Sigmoid colon (tissue), 3 donors: ENCODE measurements at regions not wholly inside any gene's neighbourhood (a gene's known extent, or its start where the extent isn't known, plus 50 kb on each side); places are given as distances from the start of the nearest gene placed in this dataset.
"Not testable (repeated sequence)": the region's sequence is repeated elsewhere in the genome, so short reads cannot be mapped to it uniquely, and the experiment has no call there.

Source experiments
- CTCF ChIP-seq, 4 experiments: fragments of 450-650 bp in 3 of 4; fragments of 200-600 bp in 1 of 4; IDR thresholded peaks; one replicate each; pipeline ENCODE4 v1.5.1; 2016 to 2019; ENCODE audit warnings: antibody characterized with exemption in 4 of 4, mild to moderate bottlenecking in 3 of 4, moderate library complexity in 2 of 4
- POLR2A ChIP-seq, 2 donors: fragments of 450-650 bp; IDR thresholded peaks; one replicate each; pipeline ENCODE4 v1.6.1; 2016; ENCODE audit warnings: antibody characterized with exemption in 2 of 2, mild to moderate bottlenecking in 2 of 2, moderate library complexity in 2 of 2

- TF ChIP-seq CTCF, POLR2A (IDR thresholded peaks at IDR 0.05): not testable (repeated sequence)
These were observed 86.8 kb downstream of the RIN2 start for GRCh38 chr20:19844850-19845249.
